GM12878 (cell line): ENCODE measurements at regions not wholly inside any gene's neighbourhood (a gene's known extent, or its start where the extent isn't known, plus 50 kb on each side); places are given as distances from the start of the nearest gene placed in this dataset.

Experiments
- POLR2AphosphoS5 ChIP-seq: IDR thresholded peaks from 2 replicates; pipeline ENCODE4 v1.6.1; 2011; ENCODE audit warnings: mild to moderate bottlenecking, low read length, inconsistent platforms
- RCOR1 ChIP-seq: conservative IDR thresholded peaks from 2 replicates; pipeline ENCODE4 v1.6.1; 2012; ENCODE audit warnings: low read depth, low read length, improper control_type of control experiment
- SRF ChIP-seq, 2 experiments: IDR thresholded peaks; 2 replicates each; pipeline ENCODE4 v1.6.1; 2011; ENCODE audit warnings: low read depth in 2 of 2, low read length in 2 of 2, mild to moderate bottlenecking in 1 of 2, moderate library complexity in 1 of 2
- TARDBP ChIP-seq: IDR thresholded peaks from 2 replicates; pipeline ENCODE4 v1.6.1; 2016; ENCODE audit warnings: borderline replicate concordance
- ZBTB33 ChIP-seq: fragments of 450-650 bp; IDR thresholded peaks from 2 replicates; pipeline ENCODE4 v1.6.1; 2017; ENCODE audit warnings: mild to moderate bottlenecking
- ZNF207 ChIP-seq: fragments of 450-650 bp; IDR thresholded peaks from 2 replicates; pipeline ENCODE4 v1.6.1; 2014; ENCODE audit warnings: antibody characterized with exemption, mild to moderate bottlenecking, borderline replicate concordance

DNA sequence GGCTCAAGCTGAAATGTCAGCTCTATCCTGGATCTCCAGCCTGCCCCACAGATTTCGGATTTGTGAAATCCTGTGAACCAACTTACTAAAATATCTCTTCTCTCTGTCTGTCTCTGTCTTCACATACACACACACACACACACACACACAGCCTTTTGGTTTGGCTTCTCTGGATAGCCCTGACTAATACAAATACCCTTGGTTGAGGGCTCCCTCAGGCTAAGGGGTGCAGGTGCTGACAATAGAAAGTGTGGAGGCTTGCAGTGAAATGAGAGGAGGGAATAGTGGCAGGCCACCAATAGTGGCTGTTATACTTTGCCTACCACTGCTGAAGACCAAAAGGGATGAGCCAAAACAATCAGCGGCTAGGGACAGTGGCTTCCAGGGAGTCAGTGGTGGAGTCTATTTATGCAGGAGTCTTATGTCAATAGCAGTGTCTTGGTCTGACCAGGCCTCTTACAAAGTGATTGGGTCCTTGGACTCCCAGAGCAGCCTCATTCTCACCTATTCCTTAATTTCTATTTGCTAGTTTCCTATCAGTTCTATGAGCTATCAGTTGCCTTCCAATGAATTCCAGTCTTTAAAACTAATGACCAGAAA lies 93.2 kb upstream of the GAS1 start:
- TF ChIP-seq ZNF207 (no peak), SRF (IDR thresholded peaks at IDR 0.05; ENCODE audit: low read depth in 2 of 2, low read length in 2 of 2) (no peak), ZBTB33 (no peak), TARDBP (no peak), RCOR1 (no peak), POLR2AphosphoS5 (no peak)
